ENCODE measurements at regions not wholly inside any gene's neighbourhood (a gene's known extent, or its start where the extent isn't known, plus 50 kb on each side); places are given as distances from the start of the nearest gene placed in this dataset.

DNA sequence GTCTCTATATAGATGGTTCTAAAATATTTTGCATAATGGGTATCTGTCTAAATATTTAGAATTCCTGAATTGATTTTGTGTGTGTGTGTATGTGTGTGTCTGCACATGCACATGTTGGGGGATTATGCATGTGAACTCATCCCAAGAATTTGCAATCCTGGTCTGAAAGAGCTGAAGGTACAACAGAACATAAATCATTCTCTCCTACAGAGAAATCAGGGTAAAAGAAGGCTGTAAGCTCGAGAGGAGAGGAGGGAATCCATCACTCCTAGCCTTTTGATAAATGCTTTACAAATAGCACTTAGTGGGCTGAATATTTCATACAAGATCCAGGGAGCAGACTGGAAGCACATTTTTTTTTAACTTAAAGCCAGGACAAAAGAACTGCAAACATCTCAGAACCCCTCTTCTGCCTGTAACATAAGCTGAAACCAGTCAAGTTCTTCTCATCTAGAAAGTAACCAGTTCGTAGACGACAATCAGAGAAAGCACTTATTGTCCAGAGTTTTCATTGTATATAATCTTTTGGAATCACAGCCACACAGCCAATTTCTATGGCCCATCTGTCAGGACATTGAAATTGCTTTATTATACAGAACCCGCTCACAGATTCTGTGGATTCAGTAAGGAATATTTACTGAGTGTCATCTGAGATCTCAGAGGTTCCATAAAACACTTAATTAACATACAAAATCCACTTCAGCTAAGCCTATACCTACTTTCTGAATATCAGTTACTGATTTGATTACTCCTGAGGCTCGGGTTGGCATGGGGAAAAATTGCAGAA lies 541.4 kb upstream of the ZNF462 start:
- no peak for TF ChIP-seq ARNTL (CRISPR knock-in tag; IDR thresholded peaks at IDR 0.05; ENCODE audit: borderline replicate concordance, low read depth)
- TF ChIP-seq RARB (CRISPR knock-in tag; IDR thresholded peaks at IDR 0.05): no peak
- TF ChIP-seq, protein P1, sequence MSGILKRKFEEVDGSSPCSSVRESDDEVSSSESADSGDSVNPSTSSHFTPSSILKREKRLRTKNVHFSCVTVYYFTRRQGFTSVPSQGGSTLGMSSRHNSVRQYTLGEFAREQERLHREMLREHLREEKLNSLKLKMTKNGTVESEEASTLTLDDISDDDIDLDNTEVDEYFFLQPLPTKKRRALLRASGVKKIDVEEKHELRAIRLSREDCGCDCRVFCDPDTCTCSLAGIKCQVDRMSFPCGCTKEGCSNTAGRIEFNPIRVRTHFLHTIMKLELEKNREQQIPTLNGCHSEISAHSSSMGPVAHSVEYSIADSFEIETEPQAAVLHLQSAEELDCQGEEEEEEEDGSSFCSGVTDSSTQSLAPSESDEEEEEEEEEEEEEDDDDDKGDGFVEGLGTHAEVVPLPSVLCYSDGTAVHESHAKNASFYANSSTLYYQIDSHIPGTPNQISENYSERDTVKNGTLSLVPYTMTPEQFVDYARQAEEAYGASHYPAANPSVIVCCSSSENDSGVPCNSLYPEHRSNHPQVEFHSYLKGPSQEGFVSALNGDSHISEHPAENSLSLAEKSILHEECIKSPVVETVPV (CRISPR knock-in tag; IDR thresholded peaks at IDR 0.05): no peak
- TF ChIP-seq GLIS3 (CRISPR knock-in tag; IDR thresholded peaks at IDR 0.05): no peak
- TF ChIP-seq, protein P2, sequence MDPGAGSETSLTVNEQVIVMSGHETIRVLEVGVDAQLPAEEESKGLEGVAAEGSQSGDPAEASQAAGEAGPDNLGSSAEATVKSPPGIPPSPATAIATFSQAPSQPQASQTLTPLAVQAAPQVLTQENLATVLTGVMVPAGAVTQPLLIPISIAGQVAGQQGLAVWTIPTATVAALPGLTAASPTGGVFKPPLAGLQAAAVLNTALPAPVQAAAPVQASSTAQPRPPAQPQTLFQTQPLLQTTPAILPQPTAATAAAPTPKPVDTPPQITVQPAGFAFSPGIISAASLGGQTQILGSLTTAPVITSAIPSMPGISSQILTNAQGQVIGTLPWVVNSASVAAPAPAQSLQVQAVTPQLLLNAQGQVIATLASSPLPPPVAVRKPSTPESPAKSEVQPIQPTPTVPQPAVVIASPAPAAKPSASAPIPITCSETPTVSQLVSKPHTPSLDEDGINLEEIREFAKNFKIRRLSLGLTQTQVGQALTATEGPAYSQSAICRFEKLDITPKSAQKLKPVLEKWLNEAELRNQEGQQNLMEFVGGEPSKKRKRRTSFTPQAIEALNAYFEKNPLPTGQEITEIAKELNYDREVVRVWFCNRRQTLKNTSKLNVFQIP (CRISPR knock-in tag; IDR thresholded peaks at IDR 0.05; ENCODE audit: borderline replicate concordance, low read depth): no peak
- TF ChIP-seq ZFP3 (CRISPR knock-in tag; IDR thresholded peaks at IDR 0.05): no peak
- TF ChIP-seq BACH2 (CRISPR knock-in tag; IDR thresholded peaks at IDR 0.05; ENCODE audit: borderline replicate concordance): no peak
- no peak for TF ChIP-seq SNAI2 (CRISPR knock-in tag; IDR thresholded peaks at IDR 0.05)
- TF ChIP-seq, protein P3, sequence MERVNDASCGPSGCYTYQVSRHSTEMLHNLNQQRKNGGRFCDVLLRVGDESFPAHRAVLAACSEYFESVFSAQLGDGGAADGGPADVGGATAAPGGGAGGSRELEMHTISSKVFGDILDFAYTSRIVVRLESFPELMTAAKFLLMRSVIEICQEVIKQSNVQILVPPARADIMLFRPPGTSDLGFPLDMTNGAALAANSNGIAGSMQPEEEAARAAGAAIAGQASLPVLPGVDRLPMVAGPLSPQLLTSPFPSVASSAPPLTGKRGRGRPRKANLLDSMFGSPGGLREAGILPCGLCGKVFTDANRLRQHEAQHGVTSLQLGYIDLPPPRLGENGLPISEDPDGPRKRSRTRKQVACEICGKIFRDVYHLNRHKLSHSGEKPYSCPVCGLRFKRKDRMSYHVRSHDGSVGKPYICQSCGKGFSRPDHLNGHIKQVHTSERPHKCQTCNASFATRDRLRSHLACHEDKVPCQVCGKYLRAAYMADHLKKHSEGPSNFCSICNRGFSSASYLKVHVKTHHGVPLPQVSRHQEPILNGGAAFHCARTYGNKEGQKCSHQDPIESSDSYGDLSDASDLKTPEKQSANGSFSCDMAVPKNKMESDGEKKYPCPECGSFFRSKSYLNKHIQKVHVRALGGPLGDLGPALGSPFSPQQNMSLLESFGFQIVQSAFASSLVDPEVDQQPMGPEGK (CRISPR knock-in tag; IDR thresholded peaks at IDR 0.05; ENCODE audit: borderline replicate concordance): no peak
- no peak for TF ChIP-seq OSR1 (CRISPR knock-in tag; IDR thresholded peaks at IDR 0.05)
- no peak for TF ChIP-seq ZNF70 (CRISPR knock-in tag; IDR thresholded peaks at IDR 0.05)
- TF ChIP-seq ESRRG (CRISPR knock-in tag; IDR thresholded peaks at IDR 0.05): no peak
- TF ChIP-seq, protein P4, sequence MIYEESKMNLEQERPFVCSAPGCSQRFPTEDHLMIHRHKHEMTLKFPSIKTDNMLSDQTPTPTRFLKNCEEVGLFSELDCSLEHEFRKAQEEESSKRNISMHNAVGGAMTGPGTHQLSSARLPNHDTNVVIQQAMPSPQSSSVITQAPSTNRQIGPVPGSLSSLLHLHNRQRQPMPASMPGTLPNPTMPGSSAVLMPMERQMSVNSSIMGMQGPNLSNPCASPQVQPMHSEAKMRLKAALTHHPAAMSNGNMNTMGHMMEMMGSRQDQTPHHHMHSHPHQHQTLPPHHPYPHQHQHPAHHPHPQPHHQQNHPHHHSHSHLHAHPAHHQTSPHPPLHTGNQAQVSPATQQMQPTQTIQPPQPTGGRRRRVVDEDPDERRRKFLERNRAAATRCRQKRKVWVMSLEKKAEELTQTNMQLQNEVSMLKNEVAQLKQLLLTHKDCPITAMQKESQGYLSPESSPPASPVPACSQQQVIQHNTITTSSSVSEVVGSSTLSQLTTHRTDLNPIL (CRISPR knock-in tag; IDR thresholded peaks at IDR 0.05; ENCODE audit: low read depth): no peak
- no peak for TF ChIP-seq TCF4 (CRISPR knock-in tag; IDR thresholded peaks at IDR 0.05; ENCODE audit: borderline replicate concordance)
